ENCODE measurements at regions not wholly inside any gene's neighbourhood (a gene's known extent, or its start where the extent isn't known, plus 50 kb on each side); places are given as distances from the start of the nearest gene placed in this dataset.
A peak's percentile ranks its signal among the peaks of the same experiment; 100 is the strongest.

DNA sequence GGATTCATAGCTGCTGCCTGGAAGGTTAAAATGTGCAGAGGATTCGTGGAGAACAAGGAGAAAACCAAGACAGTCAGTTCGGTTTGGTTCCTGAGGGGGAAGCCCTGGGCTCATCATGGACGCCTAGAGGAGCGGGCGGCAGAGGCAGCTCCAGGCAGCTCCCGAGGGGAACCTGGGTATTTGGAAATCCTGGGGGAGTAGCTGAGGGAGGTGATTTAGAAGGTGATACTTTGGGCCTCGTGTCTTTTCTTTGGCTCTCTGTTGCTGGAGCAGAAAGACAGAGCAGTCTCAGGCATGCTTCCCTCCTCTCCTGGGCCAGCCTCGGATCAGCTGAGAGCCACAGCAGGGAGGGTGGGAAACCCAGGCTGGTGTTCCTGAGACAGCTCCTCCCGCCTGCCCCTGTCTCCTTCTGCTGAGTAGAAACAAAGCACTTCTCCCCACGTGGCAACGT is 139.5 kb downstream of the DLL1 start:
- H3K4me1 ChIP-seq: peaks cover 6% of the 10 kb centered on the region

DNA sequence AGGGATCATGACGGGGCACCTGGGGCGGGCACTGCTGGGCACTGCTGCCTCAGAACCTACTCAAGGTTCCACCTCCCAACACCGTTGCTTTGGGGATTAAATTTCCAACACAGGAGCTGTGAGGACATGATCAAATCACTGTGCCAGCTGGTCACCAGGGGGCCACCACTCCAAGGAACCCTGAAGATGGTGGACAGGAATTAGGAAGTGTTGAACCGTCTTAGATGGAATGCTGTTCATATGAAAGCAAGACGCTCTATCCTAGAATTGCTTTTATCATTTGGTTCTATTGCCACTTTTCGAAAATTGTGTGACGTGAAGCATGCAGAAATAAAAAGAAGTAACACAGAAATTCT is 140.3 kb downstream of the DLL1 start:
- intact Hi-C loops (cut with DNase I): no loop called here
- no peak for DNase-seq
- Histone ChIP-seq H3K27ac (no peak overlapping the region), H3K4me1 (peaks cover 6% of the 10 kb centered on the region), H3K9me3 (no peaks in the 10 kb centered on the region), H3K4me3 (no peak overlapping the region), H3K36me3 (no peaks in the 10 kb centered on the region), H3K27me3 (no peaks in the 10 kb centered on the region), H3K9ac (ENCODE audit: low read depth in 2 of 2, low read length in 2 of 2) (no peak overlapping the region)
- TF ChIP-seq, protein P1, sequence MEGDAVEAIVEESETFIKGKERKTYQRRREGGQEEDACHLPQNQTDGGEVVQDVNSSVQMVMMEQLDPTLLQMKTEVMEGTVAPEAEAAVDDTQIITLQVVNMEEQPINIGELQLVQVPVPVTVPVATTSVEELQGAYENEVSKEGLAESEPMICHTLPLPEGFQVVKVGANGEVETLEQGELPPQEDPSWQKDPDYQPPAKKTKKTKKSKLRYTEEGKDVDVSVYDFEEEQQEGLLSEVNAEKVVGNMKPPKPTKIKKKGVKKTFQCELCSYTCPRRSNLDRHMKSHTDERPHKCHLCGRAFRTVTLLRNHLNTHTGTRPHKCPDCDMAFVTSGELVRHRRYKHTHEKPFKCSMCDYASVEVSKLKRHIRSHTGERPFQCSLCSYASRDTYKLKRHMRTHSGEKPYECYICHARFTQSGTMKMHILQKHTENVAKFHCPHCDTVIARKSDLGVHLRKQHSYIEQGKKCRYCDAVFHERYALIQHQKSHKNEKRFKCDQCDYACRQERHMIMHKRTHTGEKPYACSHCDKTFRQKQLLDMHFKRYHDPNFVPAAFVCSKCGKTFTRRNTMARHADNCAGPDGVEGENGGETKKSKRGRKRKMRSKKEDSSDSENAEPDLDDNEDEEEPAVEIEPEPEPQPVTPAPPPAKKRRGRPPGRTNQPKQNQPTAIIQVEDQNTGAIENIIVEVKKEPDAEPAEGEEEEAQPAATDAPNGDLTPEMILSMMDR (IDR thresholded peaks at IDR 0.05): no peak

More for the DNA sequence above, 139.5 kb downstream of the DLL1 start:
- H3K27me3 ChIP-seq: no peaks in the 10 kb centered on the region
- intact Hi-C loops (cut with DNase I): no loop called here
- no peak overlapping the region for H3K27ac ChIP-seq
- no peak for DNase-seq
- no peaks in the 10 kb centered on the region for H3K36me3 ChIP-seq
- TF ChIP-seq, protein P1 (IDR thresholded peaks at IDR 0.05): no peak
- no peaks in the 10 kb centered on the region for H3K9me3 ChIP-seq
- no peak overlapping the region for H3K9ac ChIP-seq (ENCODE audit: low read depth in 2 of 2, low read length in 2 of 2)
- no peak overlapping the region for H3K4me3 ChIP-seq

DNA sequence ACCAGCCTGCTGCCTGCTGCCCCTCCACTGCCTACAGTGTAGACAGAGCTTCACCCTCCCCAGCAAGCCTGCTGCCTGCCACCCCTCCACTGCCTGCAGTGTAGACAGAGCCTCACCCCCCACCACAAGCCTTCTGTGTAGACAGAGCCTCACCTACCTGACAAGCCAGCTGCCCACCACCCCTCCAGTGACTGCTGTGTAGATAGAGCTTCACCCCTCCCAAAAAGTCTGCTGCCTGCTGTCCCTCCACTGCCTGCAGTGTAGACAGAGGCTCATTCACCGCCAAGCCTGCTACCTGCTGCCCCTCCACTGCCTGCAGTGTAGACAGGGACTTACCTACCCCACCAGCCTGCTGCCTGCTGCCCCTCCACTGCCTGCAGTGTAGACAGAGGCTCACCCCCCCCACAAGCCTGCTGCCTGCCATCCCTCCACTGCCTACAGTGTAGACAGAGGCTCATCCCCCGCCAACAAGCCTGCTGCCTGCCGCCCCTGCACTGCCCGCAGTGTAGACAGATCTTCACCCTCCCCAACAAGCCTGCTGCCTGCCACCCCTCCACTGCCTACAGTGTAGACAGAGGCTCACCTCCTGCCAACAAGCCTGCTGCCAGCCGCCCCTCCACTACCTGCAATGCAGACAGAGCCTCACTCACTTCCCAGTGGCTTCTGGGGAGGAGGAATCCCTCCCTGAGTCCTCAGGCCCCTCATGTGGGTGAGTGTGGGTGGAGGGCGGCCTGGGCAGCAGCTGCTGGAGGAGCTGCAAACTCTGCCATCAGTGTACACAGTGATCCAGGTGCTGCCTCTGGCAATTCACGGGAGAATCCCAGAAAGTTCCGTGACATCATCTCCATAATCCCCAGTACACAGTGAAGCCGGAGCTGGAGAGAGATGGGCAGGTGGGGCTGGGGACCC is 140.9 kb downstream of the DLL1 start:
- intact Hi-C loops (cut with DNase I): no loop called here
- DNase-seq: no peak
- Histone ChIP-seq H3K9ac (ENCODE audit: low read depth in 2 of 2, low read length in 2 of 2) (no peak overlapping the region), H3K27me3 (no peaks in the 10 kb centered on the region), H3K36me3 (no peaks in the 10 kb centered on the region), H3K27ac (no peak overlapping the region), H3K9me3 (no peaks in the 10 kb centered on the region), H3K4me3 (no peak overlapping the region), H3K4me1 (peaks cover 6% of the 10 kb centered on the region)
- TF ChIP-seq, protein P1 (IDR thresholded peaks at IDR 0.05): no peak

DNA sequence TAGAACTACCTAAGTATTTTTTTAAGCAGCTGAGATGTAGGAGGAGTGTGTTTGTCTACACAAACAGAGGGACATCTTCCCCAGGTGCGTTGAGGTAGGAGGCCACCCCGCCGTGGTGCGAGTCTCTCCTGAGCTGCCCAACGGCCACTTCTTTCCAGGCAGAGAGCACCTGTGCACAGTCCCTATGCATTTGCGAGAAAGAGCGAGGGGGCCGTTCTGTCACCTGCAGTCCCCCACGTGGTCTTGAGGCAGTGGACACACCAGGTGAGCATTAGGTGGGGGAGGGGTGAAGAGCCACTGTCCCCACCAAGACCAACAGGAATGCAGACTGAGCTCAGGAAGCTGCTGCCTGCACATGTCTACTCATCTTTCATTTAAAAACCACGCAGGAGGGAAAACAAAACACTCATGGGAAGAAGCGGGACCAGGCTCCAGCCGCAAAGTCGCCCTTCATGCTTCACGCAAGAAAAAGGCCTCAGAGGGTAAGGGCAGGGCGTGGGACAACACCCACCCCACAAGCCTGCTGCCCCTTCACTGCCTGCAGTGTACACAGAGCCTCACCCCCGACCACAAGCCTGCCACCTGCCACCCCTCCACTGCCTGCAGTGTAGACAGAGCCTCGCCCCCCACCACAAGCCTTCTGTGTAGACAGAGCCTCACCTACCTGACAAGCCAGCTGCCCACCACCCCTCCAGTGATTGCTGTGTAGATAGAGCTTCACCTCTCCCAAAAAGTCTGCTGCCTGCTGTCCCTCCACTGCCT is 142.0 kb downstream of the DLL1 start:
- Histone ChIP-seq H3K4me1 (peaks cover 6% of the 10 kb centered on the region), H3K27ac (no peak overlapping the region), H3K9me3 (no peaks in the 10 kb centered on the region), H3K27me3 (no peaks in the 10 kb centered on the region), H3K36me3 (no peaks in the 10 kb centered on the region), H3K9ac (ENCODE audit: low read depth in 2 of 2, low read length in 2 of 2) (no peak overlapping the region), H3K4me3 (no peak overlapping the region)
- TF ChIP-seq, protein P1 (IDR thresholded peaks at IDR 0.05): no peak
- intact Hi-C loops (cut with DNase I): no loop called here
- DNase-seq: no peak

DNA sequence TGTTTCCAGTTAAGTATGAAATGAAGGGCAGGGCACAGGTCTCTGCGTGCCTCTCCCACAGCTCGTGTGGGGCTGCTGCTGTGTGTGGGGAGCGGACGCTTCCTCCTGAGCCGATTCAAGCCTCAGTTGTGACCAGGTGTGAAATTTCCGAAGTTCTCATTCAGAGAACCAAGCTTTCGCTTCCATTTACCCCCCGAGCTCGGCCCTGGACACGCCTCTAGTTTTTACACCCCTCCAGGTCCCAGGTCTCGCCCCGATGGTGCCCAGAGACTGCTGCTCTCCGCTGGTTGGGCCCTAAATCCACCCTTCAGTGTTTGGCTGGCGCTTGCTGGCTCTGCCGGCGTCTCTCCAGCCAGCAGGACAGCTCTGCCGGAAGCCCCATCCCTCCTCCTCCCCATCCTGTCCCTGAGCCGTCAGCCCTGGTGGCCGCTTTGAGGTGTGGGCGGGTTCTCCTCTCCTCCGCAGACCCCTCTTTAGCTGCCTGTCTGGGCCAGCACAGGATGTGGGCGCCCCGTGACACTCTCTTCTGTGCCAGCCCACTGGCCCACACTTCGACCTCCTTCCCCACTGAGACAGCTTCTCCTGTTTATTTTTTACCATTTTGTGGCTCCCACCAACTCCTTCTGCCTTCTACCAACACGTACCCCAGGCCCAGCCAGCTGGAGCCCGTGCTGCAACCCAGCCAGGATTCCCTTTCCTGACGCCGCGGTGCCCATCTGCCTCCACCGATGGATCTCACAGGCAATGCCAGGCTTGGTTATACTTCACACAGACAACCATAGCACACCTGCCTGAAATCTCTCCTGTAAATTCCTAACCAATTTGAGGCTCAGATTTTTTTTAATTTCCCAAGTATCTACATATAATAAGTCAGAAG is 142.8 kb downstream of the DLL1 start:
- TF ChIP-seq, protein P1 (IDR thresholded peaks at IDR 0.05): no peak
- H3K4me1 ChIP-seq: peaks cover 5% of the 10 kb centered on the region
- no peak overlapping the region for H3K4me3 ChIP-seq
- intact Hi-C loops (cut with DNase I): no loop called here
- no peaks in the 10 kb centered on the region for H3K36me3 ChIP-seq
- no peaks in the 10 kb centered on the region for H3K9me3 ChIP-seq
- no peak overlapping the region for H3K27ac ChIP-seq
- peak overlapping the region in 1 of 2 donors; percentile 13 for H3K9ac ChIP-seq (ENCODE audit: low read depth in 2 of 2, low read length in 2 of 2)
- H3K27me3 ChIP-seq: no peaks in the 10 kb centered on the region
- no peak for DNase-seq

Measured in colonic mucosa (tissue), 4 donors.